ENCODE measurements at regions not wholly inside any gene's neighbourhood (a gene's known extent, or its start where the extent isn't known, plus 50 kb on each side); places are given as distances from the start of the nearest gene placed in this dataset.

DNA sequence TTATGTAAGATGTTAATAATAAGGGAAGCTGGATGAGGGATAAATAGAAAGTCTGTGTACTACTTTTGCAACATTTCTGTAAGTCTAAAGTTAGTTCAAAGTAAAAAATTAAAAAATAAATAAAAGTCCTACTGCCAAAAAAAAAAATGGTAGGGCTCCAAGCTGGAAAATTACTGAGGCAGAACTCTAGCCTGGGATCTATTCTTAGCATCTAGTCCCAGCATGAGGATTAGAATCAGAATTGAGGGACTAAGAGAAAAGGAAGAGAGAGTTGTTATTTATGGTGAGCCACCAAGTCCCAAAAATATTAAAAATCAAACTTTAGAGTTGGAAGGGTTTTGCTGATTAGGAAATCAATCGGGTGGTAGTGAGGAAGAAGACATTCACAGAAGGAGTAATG is 110.3 kb downstream of the CYB561 start:
- Histone ChIP-seq H3K27ac (no peak overlapping the region), H3K27me3 (no peaks in the 10 kb centered on the region), H3K4me3 (no peak overlapping the region), H3K9me3 (no peaks in the 10 kb centered on the region), H3K4me1 (no peaks in the 10 kb centered on the region), H3K9ac (ENCODE audit: low read depth in 2 of 2, low read length in 2 of 2) (no peak overlapping the region), H3K36me3 (no peaks in the 10 kb centered on the region)
- no peak for DNase-seq
- intact Hi-C loops (cut with DNase I) = no loop called here
- TF ChIP-seq, protein P1, sequence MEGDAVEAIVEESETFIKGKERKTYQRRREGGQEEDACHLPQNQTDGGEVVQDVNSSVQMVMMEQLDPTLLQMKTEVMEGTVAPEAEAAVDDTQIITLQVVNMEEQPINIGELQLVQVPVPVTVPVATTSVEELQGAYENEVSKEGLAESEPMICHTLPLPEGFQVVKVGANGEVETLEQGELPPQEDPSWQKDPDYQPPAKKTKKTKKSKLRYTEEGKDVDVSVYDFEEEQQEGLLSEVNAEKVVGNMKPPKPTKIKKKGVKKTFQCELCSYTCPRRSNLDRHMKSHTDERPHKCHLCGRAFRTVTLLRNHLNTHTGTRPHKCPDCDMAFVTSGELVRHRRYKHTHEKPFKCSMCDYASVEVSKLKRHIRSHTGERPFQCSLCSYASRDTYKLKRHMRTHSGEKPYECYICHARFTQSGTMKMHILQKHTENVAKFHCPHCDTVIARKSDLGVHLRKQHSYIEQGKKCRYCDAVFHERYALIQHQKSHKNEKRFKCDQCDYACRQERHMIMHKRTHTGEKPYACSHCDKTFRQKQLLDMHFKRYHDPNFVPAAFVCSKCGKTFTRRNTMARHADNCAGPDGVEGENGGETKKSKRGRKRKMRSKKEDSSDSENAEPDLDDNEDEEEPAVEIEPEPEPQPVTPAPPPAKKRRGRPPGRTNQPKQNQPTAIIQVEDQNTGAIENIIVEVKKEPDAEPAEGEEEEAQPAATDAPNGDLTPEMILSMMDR (IDR thresholded peaks at IDR 0.05) = no peak

GRCh38 chr17:63337579-63337978 is 108.5 kb downstream of the CYB561 start:
- H3K27ac ChIP-seq = no peak overlapping the region
- H3K27me3 ChIP-seq = no peaks in the 10 kb centered on the region
- intact Hi-C loops (cut with DNase I) = no loop called here
- H3K4me1 ChIP-seq = no peaks in the 10 kb centered on the region
- no peak overlapping the region for H3K4me3 ChIP-seq
- no peaks in the 10 kb centered on the region for H3K9me3 ChIP-seq
- TF ChIP-seq, protein P1 (IDR thresholded peaks at IDR 0.05) = no peak
- H3K9ac ChIP-seq (ENCODE audit: low read depth in 2 of 2, low read length in 2 of 2) = no peak overlapping the region
- no peak for DNase-seq
- no peaks in the 10 kb centered on the region for H3K36me3 ChIP-seq

DNA sequence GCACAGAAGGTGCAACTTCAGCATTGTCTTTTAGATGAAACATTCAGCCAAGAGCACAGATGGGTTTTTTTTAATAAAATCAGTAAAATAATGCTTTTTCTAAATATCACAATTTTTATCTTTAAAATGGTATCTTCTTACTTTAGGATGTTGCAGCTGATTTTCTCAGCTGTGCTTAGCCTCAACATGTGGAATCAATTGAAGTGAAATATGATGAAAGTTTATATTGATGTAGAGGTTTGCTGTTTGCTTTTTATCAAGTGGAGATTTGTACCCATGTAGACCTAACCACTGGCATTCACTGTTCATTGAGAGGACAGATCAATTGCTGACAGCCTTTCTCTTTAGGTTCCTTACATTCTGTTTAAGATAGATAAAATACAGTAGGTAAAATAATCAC is 107.8 kb downstream of the CYB561 start:
- Histone ChIP-seq H3K4me3 (no peak overlapping the region), H3K27me3 (no peaks in the 10 kb centered on the region), H3K4me1 (no peaks in the 10 kb centered on the region), H3K9ac (ENCODE audit: low read depth in 2 of 2, low read length in 2 of 2) (no peak overlapping the region), H3K9me3 (no peaks in the 10 kb centered on the region), H3K36me3 (no peaks in the 10 kb centered on the region), H3K27ac (no peak overlapping the region)
- TF ChIP-seq, protein P1 (IDR thresholded peaks at IDR 0.05) = no peak
- DNase-seq = no peak
- intact Hi-C loops (cut with DNase I) = no loop called here

GRCh38 chr17:63341276-63341675 is 104.8 kb downstream of the CYB561 start:
- no peaks in the 10 kb centered on the region for H3K9me3 ChIP-seq
- no peaks in the 10 kb centered on the region for H3K36me3 ChIP-seq
- H3K4me1 ChIP-seq = no peaks in the 10 kb centered on the region
- no peak for DNase-seq
- no peak overlapping the region for H3K27ac ChIP-seq
- no peaks in the 10 kb centered on the region for H3K27me3 ChIP-seq
- TF ChIP-seq, protein P1 (IDR thresholded peaks at IDR 0.05) = no peak
- intact Hi-C loops (cut with DNase I) = no loop called here
- no peak overlapping the region for H3K4me3 ChIP-seq
- no peak overlapping the region for H3K9ac ChIP-seq (ENCODE audit: low read depth in 2 of 2, low read length in 2 of 2)

DNA sequence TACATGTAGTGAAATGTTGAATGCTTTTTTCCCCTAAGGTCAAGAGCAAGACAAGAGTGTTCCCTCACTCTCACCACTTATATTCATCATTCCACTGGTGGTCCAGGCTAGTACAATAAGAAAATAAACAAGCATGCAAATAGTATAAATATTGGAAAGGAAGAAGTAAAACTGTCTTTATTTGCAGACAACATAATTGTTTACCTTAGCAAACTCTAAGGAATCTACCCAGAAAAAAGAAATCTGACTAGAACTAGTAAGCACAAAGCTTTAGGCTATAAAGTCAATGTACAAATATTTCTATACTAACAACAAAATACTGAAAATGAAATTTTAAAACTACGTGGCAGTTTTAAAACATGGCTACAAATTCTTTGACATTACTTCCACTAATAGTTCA is 101.7 kb downstream of the CYB561 start:
- no peak overlapping the region for H3K27ac ChIP-seq
- no peak for DNase-seq
- H3K36me3 ChIP-seq = no peaks in the 10 kb centered on the region
- intact Hi-C loops (cut with DNase I) = no loop called here
- no peak overlapping the region for H3K4me3 ChIP-seq
- no peaks in the 10 kb centered on the region for H3K9me3 ChIP-seq
- H3K27me3 ChIP-seq = no peaks in the 10 kb centered on the region
- H3K9ac ChIP-seq (ENCODE audit: low read depth in 2 of 2, low read length in 2 of 2) = no peak overlapping the region
- H3K4me1 ChIP-seq = no peaks in the 10 kb centered on the region
- TF ChIP-seq, protein P1 (IDR thresholded peaks at IDR 0.05) = no peak

DNA sequence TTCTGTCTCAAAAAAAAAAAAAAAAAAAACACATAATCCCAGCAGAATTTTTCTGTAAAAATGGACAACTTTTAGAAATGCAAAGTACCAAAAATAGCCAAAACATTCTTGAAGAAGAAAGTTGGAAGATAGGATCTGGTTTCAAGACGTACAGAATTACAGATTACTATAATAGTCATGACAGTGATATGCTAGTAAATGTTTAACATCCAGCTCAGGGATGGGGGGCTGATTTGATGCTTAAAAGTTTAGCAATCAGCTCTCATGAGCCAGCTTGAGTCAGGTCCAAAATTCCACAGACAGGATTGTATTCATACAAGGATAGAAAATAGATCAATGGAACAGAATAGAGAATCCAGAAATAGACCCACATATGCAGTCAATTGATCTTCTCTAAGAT is 100.5 kb downstream of the CYB561 start:
- Histone ChIP-seq H3K4me1 (no peaks in the 10 kb centered on the region), H3K9me3 (no peaks in the 10 kb centered on the region), H3K9ac (ENCODE audit: low read depth in 2 of 2, low read length in 2 of 2) (no peak overlapping the region), H3K27me3 (no peaks in the 10 kb centered on the region), H3K36me3 (no peaks in the 10 kb centered on the region), H3K27ac (no peak overlapping the region), H3K4me3 (no peak overlapping the region)
- intact Hi-C loops (cut with DNase I) = no loop called here
- no peak for DNase-seq
- TF ChIP-seq, protein P1 (IDR thresholded peaks at IDR 0.05) = no peak

All from colonic mucosa (tissue), 4 donors.